Right lobe of liver (tissue), 4 donors: ENCODE measurements at regions not wholly inside any gene's neighbourhood (a gene's known extent, or its start where the extent isn't known, plus 50 kb on each side); places are given as distances from the start of the nearest gene placed in this dataset.

Experiments used
- CTCF ChIP-seq, 4 donors: fragments of 200-600 bp in 3 of 4; fragments of 450-650 bp in 1 of 4; IDR thresholded peaks; one replicate each; pipeline versions ENCODE4 v1.5.1 to v1.8.0; 2016 to 2022; ENCODE audit warnings: antibody characterized with exemption in 4 of 4, mild to moderate bottlenecking in 2 of 4
- POLR2A ChIP-seq: fragments of 450-650 bp; IDR thresholded peaks from one replicate; pipeline ENCODE4 v1.6.1; 2017; ENCODE audit warnings: antibody characterized with exemption, mild to moderate bottlenecking
- donor health status: DM: no; HTN: no; CAD: no.
- donor health status: DM: no; HTN: no; CAD: no.
- donor health status: DM: no; HTN: yes; CAD: no.

GRCh38 chr10:111211241-111211640 is 134.4 kb downstream of the ADRA2A start:
- TF ChIP-seq CTCF (IDR thresholded peaks at IDR 0.05) (no peak), POLR2A (no peak)
